GM18499 (cell line): ENCODE measurements at regions not wholly inside any gene's neighbourhood (a gene's known extent, or its start where the extent isn't known, plus 50 kb on each side); places are given as distances from the start of the nearest gene placed in this dataset.

Experiments used
- ATAC-seq: cut with Tn5 transposase; IDR thresholded peaks from one replicate; pipeline ENCODE4 v1.9.1; 2021; ENCODE audit warnings: moderate number of reproducible peaks; ENCODE audit not compliant: insufficient read depth, unreplicated experiment

DNA sequence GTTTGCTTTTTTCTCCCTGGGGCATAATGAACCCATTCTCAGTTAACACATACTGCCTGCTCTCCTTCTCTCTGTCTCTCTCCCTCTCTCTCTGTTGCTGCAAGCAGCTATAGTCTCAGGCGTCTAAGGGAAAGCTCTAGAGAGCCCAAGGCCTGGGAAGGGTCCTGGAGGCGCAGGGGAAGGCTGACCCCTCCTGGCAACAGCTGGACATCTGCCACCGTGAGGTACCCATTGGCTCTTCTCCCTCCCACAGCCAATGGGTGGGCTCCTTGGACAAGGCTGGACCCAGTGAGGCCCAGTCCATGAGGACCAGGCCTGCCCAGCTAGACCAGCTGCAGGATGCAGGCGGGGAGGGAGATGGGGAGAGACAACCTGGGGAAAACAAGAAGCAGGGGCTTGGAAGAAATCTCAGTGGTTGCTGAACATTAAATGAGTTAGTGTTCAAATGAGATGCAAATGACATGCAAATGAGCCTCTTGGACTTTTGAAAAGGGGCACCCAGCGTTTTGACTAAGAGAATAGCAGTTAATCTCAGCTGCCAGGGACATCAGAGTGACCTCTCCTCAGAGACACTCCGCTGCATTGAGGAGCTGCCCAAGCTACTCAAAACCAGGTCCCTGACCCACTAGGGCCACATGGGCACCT is 349.7 kb downstream of the BUD13 start:
- ATAC-seq = no peak

DNA sequence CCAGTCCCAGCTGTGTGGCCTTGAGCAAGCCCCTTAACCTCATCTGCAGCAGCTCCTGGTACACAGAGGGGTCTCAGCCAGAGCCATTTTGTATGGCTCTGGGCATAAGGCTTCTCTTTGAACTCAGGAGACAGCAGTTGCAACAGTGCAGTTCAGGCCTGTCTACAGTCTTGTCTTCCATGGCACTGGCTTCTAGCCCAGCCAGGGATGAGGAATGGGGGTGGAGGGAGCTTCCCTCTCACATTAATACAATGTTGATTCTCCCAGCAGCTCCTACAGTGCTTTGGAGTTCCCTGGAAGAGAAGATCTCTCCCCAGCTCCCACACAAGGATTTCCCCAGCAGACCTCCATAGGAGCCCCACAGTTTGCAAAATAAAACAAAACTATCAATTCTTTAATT is 350.2 kb downstream of the BUD13 start:
- no peak for ATAC-seq

DNA sequence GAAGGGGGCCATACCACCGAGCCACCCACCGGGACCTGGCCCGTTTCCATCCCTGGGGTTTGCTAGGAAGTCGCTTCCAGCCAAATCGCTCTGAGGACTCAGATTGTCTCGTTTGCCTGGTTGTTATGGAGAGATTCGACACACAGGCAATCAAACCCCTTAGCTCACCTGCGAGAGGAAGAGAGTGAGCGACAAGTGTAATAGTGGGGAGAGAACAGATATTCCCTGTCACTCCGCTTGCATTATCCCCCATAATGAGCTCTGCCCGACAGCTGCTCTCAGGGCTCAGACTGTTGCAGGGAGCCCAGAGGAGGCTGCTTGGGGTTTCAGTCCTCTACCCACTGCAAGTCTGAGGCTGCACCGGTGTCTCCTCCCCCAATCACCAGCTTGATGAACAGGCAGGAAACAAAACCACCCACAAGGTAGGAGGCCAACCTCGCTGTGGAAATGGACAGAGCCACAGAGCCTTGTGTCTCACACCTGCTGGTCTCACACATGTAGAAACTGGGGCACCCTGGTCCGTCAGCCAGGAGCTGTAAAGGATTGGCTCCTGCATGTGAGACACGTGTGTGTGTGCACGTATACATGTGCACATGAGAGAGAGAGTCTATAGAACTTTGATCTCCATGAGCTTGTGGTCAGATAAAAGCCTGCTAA is 351.1 kb downstream of the BUD13 start:
- no peak for ATAC-seq

DNA sequence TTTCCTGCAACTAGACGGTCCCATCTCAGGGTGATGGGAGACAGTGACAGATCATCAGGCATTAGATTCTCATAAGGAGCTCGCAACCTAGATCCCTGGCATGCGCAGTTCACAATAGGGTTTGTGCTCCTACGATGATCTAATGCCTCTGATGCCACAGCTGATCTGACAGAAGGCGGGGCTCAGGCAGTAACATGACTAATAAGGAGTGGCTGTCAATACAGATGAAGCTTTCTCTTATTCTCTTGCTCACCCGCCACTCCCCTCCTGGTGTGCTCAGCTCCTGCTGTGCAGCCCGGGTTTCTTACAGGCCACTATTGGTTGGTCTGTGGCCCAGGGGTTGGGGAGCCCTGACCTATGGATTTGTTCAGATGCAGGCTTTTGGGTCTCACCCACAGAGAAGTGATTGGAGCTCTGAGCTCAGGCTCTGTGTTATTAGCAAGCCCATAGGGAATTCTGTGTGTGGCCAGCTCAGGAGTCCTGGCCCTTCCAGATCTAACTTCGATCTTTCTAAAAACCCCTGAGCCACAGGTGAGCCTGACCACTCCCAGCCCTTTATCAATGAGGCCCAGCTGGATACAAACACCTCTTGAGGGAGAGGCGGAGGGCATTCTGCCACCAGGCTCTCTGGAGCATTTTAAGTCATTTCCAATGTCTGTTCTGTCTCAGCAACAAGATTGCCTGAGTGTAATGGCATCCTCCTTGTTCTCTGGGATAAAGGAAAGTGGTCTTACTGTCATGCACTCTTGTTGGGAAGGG is 351.8 kb downstream of the BUD13 start:
- ATAC-seq = no peak

DNA sequence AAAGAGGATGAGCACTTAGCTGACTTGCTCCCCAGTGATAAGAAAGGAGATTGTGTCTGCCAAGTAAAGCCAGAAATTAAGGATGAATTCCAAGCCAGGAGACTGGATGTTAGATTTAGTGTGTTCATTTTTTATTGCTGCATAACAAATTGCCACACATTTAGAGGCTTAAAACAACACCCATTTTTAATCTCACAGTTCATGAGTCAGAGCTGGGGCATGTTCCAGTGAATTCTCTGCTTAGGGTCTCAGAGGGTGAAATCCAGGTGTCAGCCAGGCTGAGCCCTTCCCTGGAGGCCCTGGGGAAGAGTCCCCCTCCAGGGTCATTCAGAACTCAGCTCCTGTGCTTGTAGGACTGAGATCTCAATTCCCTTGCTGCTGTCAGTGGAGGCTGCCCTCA is 352.8 kb downstream of the BUD13 start:
- no peak for ATAC-seq

DNA sequence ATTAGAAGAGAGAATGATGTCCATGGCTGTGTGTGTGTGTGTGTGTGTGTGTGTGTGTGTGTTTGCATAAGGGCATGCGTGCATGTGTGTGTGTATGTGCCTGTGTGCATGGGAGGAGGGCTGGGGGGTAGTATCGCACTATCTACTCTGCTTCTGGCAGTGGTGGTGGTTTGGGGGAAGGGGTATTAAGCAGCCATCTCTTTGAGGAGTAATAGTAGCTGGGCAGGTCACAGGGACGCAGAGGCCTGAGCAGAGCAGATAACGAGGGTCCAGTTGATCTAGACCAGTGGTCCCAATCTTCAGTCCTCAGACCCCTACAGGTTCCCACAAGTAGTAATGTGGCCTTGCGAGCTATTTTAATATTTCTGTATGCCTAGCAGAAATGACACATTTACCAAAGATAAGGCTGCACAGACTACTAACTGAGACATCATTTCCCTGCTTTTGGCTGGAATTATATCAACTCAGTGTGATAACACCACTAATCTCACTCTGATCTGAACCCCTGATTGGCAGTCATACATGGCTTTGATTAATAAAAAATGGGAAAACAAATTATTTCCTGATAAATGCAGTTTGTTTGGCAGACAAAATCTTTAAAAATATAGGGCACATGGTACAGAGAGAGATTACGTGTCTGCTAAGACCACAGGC is 354.3 kb downstream of the BUD13 start:
- ATAC-seq = no peak

DNA sequence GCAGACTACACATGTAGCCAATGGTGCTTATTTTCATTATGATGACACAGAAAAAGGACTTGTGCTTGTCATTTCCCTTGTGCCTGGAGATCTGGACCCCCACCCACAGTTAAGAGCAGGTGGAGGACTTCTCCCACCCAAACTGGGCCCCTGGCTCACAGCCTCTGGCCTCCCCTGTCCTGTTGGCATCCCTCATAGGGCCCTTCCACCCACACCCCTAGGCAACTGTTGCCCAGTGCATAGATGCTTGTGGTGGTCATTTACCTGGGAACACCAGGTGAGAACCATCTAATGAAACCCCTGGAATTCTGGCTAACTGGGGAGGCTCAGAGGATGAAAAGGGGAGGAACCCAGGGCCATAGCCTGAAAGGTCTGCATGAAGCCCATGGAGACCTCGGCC is 355.9 kb downstream of the BUD13 start:
- no peak for ATAC-seq

DNA sequence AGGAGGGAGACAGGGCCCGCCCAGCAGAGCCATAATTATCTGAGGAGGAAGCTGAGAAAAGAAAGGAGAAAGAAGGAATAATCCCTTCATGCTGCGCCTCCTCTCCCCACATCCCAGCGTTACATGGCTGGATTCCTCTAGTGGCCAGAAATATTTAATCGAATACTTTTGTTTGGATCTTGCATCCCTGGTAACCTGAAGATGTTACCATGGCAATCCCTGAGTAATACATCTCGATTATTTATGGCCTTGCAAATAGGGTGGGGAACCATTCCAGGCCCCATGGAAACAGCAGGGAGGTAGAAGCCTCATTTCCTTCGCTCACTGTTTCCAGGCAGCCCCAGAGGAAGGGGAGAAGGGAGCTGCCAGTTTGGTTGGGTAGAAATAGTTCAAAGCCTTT is 357.7 kb downstream of the BUD13 start:
- ATAC-seq = no peak

DNA sequence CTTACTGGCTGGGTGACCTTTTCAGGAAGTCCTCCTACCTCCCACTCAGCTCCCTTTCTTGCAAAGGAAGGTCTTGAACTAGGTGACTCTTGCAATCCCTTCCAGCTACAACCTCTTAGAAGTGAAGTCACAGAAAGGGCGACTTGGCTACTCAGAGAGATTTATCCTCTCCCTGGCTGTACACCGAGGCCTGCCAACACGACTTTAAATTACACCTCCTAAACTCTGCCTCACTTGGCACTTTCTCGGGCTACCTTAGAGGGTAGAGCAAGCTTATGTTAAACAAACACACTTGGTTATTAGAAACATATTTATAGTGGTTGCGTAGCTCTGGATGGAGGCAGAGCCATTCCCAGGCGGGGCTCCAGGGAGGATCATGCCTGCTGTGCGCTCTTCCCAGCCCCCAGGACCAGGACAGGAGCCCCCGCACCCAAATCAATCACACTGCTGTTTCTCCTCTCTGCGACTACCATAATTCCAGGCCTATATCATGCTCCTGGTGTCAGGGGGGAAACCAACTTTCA is 358.4 kb downstream of the BUD13 start:
- ATAC-seq = no peak

DNA sequence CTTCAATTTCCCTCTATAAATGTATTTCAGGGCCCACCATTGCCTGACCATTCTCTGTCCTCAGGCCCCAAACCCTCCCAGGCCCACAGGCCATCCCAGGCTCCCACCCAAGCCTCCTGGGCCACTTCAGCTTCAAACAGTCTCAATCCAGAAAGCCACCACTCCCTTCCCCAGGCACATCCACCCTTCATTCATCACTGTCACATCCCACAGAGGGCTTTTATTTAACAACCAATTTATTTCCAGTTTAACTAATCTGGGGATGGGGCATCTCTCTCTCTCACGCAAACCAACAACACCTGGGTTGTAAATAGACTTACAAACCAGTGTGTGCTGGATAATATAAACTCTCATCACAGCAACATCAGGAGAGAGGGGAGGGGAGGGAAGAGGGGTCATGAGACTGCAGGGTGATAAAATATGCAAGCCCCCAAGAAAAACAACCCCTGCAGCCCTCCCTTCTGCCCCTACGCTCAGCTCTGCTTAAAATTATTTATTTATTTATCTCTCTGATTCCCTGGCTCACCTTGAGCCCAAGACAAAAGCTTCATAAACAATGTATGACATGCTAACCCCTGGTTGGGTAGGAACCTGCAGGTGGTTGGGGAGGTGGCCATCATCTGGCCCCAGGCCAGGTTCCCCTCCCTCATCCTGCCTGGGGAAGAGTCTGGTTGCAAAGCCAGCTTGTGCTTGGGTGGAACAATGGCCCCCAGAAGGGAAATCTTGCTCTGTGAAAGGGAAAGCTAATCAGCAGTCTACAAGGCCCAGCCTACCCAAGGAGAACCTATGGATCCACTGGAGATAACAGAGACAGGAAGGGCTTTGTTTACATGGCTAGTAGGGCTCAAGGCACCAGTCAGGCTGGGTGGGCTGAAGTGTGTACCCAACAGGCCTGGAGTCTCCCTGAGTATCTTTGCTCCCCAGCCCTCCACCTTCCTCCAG is 359.2 kb downstream of the BUD13 start:
- ATAC-seq = no peak

DNA sequence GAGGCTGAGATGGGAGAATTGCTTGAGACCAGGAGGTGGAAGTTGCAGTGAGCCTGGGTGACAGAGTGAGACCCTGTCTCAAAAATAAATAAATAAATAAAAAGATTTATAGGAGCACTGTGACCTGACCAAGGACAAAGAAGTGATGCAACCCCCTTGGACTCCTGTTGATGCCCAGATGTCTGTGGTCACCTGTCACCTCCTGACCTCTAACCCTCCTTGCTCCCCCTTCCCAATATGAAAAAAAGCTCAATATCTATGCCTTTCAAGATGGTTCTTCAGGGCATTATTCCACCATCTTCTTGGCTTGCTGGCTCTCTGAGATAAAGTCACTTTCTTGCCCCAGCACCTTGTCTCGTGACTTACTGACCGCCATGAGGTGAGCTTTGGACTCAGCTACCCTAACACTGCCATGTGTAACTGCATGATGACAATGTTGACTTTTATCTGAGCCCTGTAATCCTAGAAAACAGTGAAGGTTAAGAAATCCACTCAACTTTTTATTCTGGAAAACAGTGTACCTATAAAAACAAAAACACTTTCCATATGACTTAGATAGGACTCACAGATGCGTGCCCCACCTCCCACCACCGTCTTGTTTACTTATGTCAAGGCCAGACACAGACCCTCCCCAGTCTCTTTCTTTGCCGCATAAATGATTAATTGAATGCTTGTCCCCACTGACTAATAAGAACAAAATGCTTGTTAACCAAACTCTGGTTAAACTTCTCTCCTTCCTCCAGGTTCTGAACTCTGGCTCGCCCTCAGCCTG is 360.5 kb downstream of the BUD13 start:
- no peak for ATAC-seq

DNA sequence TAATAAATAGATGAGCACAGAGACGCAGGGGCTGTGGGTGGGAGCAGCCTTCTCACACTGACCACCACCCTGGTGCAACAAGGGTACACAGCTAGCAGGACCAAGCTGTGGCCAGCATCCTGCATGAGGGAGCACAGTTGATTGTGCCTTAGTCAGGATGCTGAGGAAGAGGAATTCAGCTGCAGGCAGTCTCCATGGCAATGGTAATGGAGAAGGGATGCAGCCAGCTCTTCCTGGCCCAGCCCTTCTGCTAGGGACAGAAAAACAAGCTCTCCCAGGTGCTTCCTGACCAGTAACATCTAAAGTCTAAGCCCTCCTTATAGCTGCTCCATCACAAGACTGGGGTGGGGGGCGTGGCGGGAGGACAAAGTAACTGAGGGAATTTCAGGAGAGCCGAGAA is 363.5 kb downstream of the BUD13 start:
- no peak for ATAC-seq

DNA sequence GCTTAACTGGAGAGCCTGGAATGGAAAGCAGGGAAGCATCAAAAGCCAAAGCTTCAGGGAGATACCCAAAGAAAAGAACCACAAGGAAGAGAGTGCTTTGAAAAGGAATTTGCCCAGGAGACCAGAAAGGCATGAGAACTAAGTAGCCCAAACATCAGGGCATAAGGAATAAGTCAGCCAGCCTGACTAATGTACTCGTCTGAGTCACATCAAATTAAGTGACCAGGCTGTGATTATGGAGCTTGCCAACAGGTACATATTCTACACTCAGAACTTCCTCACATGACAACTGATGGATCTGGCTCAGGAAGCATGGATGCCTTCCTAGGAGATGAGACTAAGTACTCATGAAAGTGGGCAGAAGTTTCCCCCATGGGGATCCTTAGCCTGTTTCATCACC is 366.7 kb downstream of the BUD13 start:
- ATAC-seq = no peak

DNA sequence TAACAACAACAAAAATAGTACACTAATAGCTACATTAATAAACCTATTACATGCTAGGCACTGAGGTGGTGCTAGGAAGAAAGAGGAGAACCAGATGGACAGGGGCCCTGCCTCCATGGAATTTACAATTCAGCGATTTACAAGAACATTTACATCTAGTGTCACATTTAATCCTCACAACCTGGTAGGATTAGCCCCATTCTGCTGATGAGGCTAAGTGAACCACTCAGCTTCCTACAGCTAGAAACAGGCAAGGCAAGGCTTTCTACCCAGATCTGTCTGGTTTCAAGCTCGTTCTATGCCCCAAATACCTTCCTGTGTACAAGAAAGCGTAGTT is 368.4 kb downstream of the BUD13 start:
- no peak for ATAC-seq

DNA sequence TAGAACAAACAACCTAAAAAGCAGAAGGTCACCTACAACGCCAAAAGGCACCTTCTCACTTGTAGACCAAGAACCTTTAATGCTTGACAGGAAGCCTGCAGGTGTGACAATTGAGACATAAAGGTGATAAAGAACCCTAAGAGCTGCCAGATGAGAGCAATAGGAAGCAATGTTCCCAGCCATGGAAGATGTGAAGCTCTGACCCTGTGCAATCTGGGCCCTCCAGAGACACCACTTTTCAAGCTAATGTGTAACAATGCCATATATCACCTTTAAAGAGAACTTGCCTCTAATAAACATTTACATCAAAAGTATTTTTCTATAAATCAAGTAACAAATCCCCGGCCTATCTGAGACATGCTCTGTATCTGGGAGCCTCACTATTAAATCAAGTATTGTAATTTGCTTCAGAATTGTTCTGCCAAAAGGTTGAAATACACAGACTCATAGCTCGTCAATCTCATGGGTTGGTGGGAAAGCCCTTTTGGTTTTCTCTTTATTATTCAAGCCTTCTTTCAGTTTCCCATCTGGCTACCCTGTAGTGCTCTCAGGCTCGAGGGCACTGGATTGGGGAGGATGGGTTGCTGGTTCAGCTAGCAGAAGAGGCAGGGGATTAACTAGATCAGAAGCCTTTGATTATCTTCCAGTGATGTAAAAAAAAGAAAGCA is 368.9 kb downstream of the BUD13 start:
- ATAC-seq = no peak

DNA sequence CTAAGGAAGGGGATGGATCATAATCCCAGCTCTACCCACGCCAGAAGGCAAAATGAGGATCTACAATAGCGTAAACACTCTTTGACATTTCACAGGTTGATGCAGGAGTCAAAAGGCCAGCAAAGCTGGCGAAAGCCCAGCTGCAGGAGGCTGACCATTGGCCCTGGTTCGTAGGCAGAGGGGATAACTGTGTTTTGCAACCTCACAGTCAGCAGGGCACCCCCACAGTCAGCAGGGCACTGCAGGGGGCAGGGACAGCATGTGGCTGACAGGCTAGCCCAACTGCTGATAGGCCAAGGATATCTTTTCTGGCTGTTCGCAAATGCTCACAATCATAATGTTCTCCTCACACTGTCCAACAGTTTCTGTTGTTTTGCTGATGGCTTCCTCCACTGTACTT is 372.7 kb downstream of the BUD13 start:
- ATAC-seq = no peak

DNA sequence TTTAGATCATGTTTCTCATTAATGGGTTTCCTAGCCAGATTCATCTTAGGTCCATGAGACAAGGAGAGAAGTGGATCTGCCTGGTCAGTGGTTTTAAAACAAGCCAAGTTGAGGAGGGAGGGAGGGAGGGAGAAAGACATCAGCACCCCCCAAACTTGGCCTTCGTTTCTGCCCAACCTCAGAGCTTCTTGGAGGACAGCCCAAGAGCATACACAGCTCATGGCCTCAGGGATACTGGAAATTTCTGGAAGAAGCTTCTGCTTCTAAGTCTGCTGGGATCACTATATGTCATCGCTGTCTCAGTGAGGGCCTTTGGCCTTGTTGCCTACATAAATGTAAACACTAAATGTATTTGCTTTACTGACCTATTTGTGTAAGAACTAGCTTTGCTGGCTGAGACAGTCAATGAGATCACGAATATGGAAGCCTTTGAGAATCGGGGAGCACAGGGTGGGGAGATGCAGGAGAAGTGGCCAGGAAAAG is 375.1 kb downstream of the BUD13 start:
- ATAC-seq = no peak

DNA sequence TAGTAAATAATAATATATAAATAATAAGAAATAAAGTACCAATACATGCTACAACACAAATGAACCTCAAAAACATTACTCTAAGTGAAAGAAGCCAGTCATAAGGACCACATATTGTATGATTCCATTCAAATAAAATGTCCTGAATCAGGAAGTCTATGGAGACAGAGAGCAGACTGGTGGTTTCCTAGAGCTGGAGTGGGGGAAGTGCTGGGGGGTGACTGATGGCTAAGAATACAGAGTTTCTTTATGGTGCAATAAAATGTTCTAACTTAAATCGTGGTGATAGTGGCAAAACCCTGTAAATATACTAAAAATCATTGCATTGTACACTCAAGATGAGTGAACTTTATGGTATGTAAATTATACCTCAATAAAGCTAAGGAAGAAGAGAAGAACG is 376.5 kb downstream of the BUD13 start:
- no peak for ATAC-seq

DNA sequence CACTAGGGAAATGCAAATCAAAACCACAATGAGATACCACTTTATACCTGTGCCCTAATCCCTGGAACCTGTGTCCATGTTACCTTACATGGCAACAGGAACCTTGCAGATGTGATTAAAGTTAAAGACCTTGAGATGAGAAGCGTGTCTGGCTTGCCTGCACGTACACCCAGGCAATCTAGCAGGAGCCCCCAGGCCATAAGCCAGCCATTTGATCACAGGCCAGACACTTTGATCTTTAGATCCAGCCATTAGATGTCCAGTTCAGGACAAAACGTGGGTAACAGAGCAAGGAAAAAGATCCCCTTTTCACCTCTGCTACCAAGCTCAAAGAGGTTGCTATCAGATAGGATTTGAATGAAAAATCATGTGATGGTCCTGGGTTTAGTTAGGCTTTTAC is 378.8 kb downstream of the BUD13 start:
- ATAC-seq = no peak
